Endothelial cell of umbilical vein (primary cell): ENCODE measurements at regions not wholly inside any gene's neighbourhood (a gene's known extent, or its start where the extent isn't known, plus 50 kb on each side); places are given as distances from the start of the nearest gene placed in this dataset.

Experiments
- BruUV-seq: library from RNA; stranded (reverse); fragments of 400-500 nt; replicated peaks from 2 replicates; lab custom pipeline; 2021; lab: Mats Ljungman, UMichigan
- CTCF ChIA-PET: fragments of 300-600, 350-600 bp; sonication (Branson Sonifier 250); formaldehyde crosslinking; loops from one replicate; lab custom pipeline; 2021; ENCODE audit warnings: antibody characterized with exemption, inconsistent platforms; lab: Charles Lee
- POLR2A ChIA-PET: fragments of 300-600, 350-600 bp; sonication (Branson Sonifier 250); formaldehyde crosslinking; loops from one replicate; lab custom pipeline; 2021; ENCODE audit warnings: antibody characterized with exemption, inconsistent platforms; lab: Charles Lee
- DNase-seq: peaks from one replicate; pipeline ENCODE4 v3.0.0-alpha.2; 2011; ENCODE audit warnings: low read depth, low spot score
- FAIRE-seq: peaks from 2 replicates; lab custom pipeline; 2011; peaks lifted over from hg19 to GRCh38; lab: Jason Lieb, UNC
- H2AFZ ChIP-seq: 2 replicates; pipeline ENCODE4 v1.6.0; 2012; ENCODE audit warnings: low read depth, low read length, control low read depth, inconsistent platforms
- H3K27ac ChIP-seq: 2 replicates; pipeline ENCODE4 v1.5.1; 2011; ENCODE audit warnings: low read depth, mild to moderate bottlenecking, control low read depth, low read length, moderate library complexity; ENCODE audit not compliant: insufficient read depth
- H3K27me3 ChIP-seq, 2 experiments: 2 replicates each; pipeline versions ENCODE4 v1.6.0 to v1.6.1; 2011; ENCODE audit warnings: low read length in 2 of 2, mixed read lengths in 1 of 2; ENCODE audit not compliant: control insufficient read depth in 2 of 2, insufficient read depth in 2 of 2
- H3K36me3 ChIP-seq, 2 experiments: 2 replicates in 1 of 2; 3 replicates in 1 of 2; pipeline ENCODE4 v1.5.1; 2011; ENCODE audit warnings: low read length in 2 of 2, mild to moderate bottlenecking in 1 of 2, moderate library complexity in 1 of 2; ENCODE audit not compliant: control insufficient read depth in 2 of 2, insufficient read depth in 2 of 2; ENCODE audit errors: extremely low read depth in 1 of 2
- H3K4me1 ChIP-seq: 3 replicates; pipeline ENCODE4 v1.5.1; 2011; ENCODE audit warnings: mild to moderate bottlenecking, low read length; ENCODE audit not compliant: control insufficient read depth, insufficient read depth; ENCODE audit errors: extremely low read depth
- H3K4me2 ChIP-seq: 2 replicates; pipeline ENCODE4 v1.6.1; 2011; ENCODE audit warnings: low read length, control low read depth, mixed read lengths; ENCODE audit not compliant: insufficient read depth
- H3K4me3 ChIP-seq, 3 experiments: fragments of 200-600 bp in 1 of 3; sonication (generic), shearing (Covaris generic) in 1 of 3; replicated peaks in 1 of 3; 2 replicates each; pipeline ENCODE4 v1.5.1; 2011 to 2016; ENCODE audit warnings: control low read depth in 3 of 3, low read length in 3 of 3, mild to moderate bottlenecking in 2 of 3, inconsistent platforms in 1 of 3, low read depth in 1 of 3, moderate library complexity in 1 of 3; ENCODE audit not compliant: insufficient read depth in 1 of 3
- H3K79me2 ChIP-seq: 2 replicates; pipeline ENCODE4 v1.6.0; 2012; ENCODE audit warnings: low read length, inconsistent platforms; ENCODE audit not compliant: control insufficient read depth, insufficient read depth
- H3K9ac ChIP-seq: replicated peaks from 2 replicates; pipeline ENCODE3; 2011; ENCODE audit warnings: low read length, control low read depth; ENCODE audit not compliant: insufficient read depth; ENCODE audit errors: extremely low read depth
- H3K9me1 ChIP-seq: replicated peaks from 3 replicates; pipeline ENCODE4 v1.6.0; 2011; ENCODE audit warnings: mild to moderate bottlenecking, low read length; ENCODE audit not compliant: control insufficient read depth, insufficient read depth; ENCODE audit errors: extremely low read depth
- H3K9me3 ChIP-seq: replicated peaks from 2 replicates; pipeline ENCODE4 v1.5.1; 2012; ENCODE audit warnings: low read length, inconsistent platforms; ENCODE audit not compliant: control insufficient read depth, insufficient read depth
- H4K20me1 ChIP-seq: replicated peaks from 2 replicates; pipeline ENCODE3; 2011; ENCODE audit warnings: mild to moderate bottlenecking, low read length; ENCODE audit not compliant: control insufficient read depth, insufficient read depth; ENCODE audit errors: extremely low read depth
- EZH2 ChIP-seq: IDR thresholded peaks from 2 replicates; pipeline ENCODE4 v1.6.1; 2012; ENCODE audit warnings: borderline replicate concordance, low read depth, mild to moderate bottlenecking, moderate library complexity, low read length, inconsistent platforms; ENCODE audit not compliant: severe bottlenecking
- GATA2 ChIP-seq: IDR thresholded peaks from 2 replicates; pipeline ENCODE4 v1.7.0; 2011; ENCODE audit warnings: low read depth, mild to moderate bottlenecking, moderate library complexity, mixed read lengths, low read length; ENCODE audit not compliant: insufficient read length, insufficient read depth
- JUN ChIP-seq: IDR thresholded peaks from 2 replicates; pipeline ENCODE4 v1.6.1; 2011; ENCODE audit warnings: borderline replicate concordance, low read depth; ENCODE audit not compliant: insufficient read length, insufficient read depth
- MYC ChIP-seq: IDR thresholded peaks from one replicate; pipeline ENCODE4 v1.6.1; 2011; ENCODE audit warnings: mild to moderate bottlenecking, low read depth, low read length
- POLR2A ChIP-seq: IDR thresholded peaks from 2 replicates; pipeline ENCODE4 v1.6.1; 2012; ENCODE audit warnings: low read depth, mild to moderate bottlenecking, control low read depth, low read length
- POLR2AphosphoS5 ChIP-seq: IDR thresholded peaks from 2 replicates; pipeline ENCODE4 v1.6.1; 2012; ENCODE audit warnings: low read depth, mild to moderate bottlenecking, control low read depth, low read length, moderate library complexity; ENCODE audit not compliant: insufficient read depth
- dilution Hi-C: fragments of 300-500 bp; cut with MboI; formaldehyde crosslinking; loops from one replicate; pipeline ENCODE4 v1.15.0; 2019; ENCODE audit warnings: low sequenced_read_pairs; ENCODE audit not compliant: extremely low pct_ligation_motif_present
- intact Hi-C: fragments of 100-400 bp; cut with micrococcal nuclease; formaldehyde crosslinking; loops from one replicate; pipeline ENCODE4 v1.10.0; 2022
- TF ChIP-seq, protein P1 (sequence below), 2 donors: IDR thresholded peaks; 1 replicate in 1 of 2; 2 replicates in 1 of 2; pipeline ENCODE4 v1.5.1; 2011; ENCODE audit warnings: low read length in 2 of 2, mild to moderate bottlenecking in 2 of 2, moderate library complexity in 2 of 2, control low read depth in 1 of 2, inconsistent platforms in 1 of 2, low read depth in 1 of 2; ENCODE audit not compliant: insufficient read depth in 1 of 2; ENCODE audit errors: extremely low read depth in 1 of 2
- TF ChIP-seq, protein P2 (sequence below): IDR thresholded peaks from 2 replicates; pipeline ENCODE4 v1.6.1; 2011; ENCODE audit not compliant: insufficient read depth, insufficient read length

DNA sequence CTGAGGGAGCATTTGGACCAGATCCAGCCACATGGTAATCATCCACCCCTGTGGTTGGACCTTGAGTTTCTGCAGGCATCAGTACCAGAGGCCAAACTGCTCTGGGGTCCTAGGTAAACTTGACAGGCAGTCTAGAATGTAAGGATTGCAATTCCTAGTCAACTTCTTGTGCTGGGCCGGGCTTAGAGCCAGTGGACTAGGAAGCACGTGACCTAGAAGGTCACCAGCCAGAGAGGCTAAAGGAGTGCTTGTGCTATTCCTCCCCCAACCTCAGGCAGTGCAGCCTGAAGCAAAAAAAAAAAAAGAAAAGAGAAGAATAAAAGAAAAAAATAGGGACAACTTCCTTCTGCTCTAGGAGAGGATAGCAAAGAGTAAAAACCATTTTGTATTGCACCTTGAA, 406.2 kb upstream of the FTMT start:
- dilution Hi-C loops (no loop called here), intact Hi-C loops (no loop called here)
- no peak overlapping the region for H3K9ac ChIP-seq
- H3K4me3 ChIP-seq = no peak overlapping the region
- H3K4me1 ChIP-seq = no peaks in the 10 kb centered on the region
- H2AFZ ChIP-seq = no peak overlapping the region
- FAIRE-seq = no peak
- TF ChIP-seq, protein P1, sequence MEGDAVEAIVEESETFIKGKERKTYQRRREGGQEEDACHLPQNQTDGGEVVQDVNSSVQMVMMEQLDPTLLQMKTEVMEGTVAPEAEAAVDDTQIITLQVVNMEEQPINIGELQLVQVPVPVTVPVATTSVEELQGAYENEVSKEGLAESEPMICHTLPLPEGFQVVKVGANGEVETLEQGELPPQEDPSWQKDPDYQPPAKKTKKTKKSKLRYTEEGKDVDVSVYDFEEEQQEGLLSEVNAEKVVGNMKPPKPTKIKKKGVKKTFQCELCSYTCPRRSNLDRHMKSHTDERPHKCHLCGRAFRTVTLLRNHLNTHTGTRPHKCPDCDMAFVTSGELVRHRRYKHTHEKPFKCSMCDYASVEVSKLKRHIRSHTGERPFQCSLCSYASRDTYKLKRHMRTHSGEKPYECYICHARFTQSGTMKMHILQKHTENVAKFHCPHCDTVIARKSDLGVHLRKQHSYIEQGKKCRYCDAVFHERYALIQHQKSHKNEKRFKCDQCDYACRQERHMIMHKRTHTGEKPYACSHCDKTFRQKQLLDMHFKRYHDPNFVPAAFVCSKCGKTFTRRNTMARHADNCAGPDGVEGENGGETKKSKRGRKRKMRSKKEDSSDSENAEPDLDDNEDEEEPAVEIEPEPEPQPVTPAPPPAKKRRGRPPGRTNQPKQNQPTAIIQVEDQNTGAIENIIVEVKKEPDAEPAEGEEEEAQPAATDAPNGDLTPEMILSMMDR (IDR thresholded peaks at IDR 0.05; ENCODE audit: extremely low read depth in 1 of 2, insufficient read depth in 1 of 2, low read depth in 1 of 2, low read length in 2 of 2) = no peak
- TF ChIP-seq POLR2AphosphoS5 (no peak), JUN (no peak), GATA2 (no peak), EZH2 (no peak), POLR2A (no peak), MYC (no peak)
- TF ChIP-seq, protein P2, sequence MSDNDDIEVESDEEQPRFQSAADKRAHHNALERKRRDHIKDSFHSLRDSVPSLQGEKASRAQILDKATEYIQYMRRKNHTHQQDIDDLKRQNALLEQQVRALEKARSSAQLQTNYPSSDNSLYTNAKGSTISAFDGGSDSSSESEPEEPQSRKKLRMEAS = no peak
- no peak overlapping the region for H3K27ac ChIP-seq
- no peaks in the 10 kb centered on the region for H3K27me3 ChIP-seq
- POLR2A ChIA-PET = no interaction called here
- H3K9me1 ChIP-seq = no peaks in the 10 kb centered on the region
- DNase-seq = no peak
- H4K20me1 ChIP-seq = no peaks in the 10 kb centered on the region
- no peaks in the 10 kb centered on the region for H3K9me3 ChIP-seq
- no peaks in the 10 kb centered on the region for H3K36me3 ChIP-seq
- H3K79me2 ChIP-seq = no peaks in the 10 kb centered on the region
- CTCF ChIA-PET = no interaction called here
- no peak overlapping the region for H3K4me2 ChIP-seq
- no TSS peak for BruUV-seq
